IPS-18a (cell line): ENCODE measurements at regions not wholly inside any gene's neighbourhood (a gene's known extent, or its start where the extent isn't known, plus 50 kb on each side); places are given as distances from the start of the nearest gene placed in this dataset.
"Not testable (repeated sequence)": the region's sequence is repeated elsewhere in the genome, so short reads cannot be mapped to it uniquely, and the experiment has no call there.

ENCODE experiments used
- H3K27ac ChIP-seq: one replicate; pipeline ENCODE4 v1.5.1; 2013; ENCODE audit warnings: low read length
- H3K27me3 ChIP-seq: one replicate; pipeline ENCODE4 v1.6.1; 2013; ENCODE audit warnings: mild to moderate bottlenecking, low read length; ENCODE audit not compliant: control insufficient read depth, insufficient read depth
- H3K36me3 ChIP-seq: one replicate; pipeline ENCODE4 v1.6.1; 2013; ENCODE audit warnings: low read depth, low read length; ENCODE audit not compliant: control insufficient read depth
- H3K4me1 ChIP-seq: one replicate; pipeline ENCODE4 v1.6.1; 2013; ENCODE audit warnings: low read depth, low read length; ENCODE audit not compliant: control insufficient read depth
- H3K4me3 ChIP-seq: one replicate; pipeline ENCODE4 v1.5.1; 2013; ENCODE audit warnings: low read length
- H3K9ac ChIP-seq: one replicate; pipeline ENCODE4 v1.6.1; 2013; ENCODE audit warnings: mild to moderate bottlenecking, low read length, moderate library complexity
- H3K9me3 ChIP-seq: one replicate; pipeline ENCODE4 v1.6.1; 2013; ENCODE audit warnings: low read depth, low read length; ENCODE audit not compliant: control insufficient read depth

DNA sequence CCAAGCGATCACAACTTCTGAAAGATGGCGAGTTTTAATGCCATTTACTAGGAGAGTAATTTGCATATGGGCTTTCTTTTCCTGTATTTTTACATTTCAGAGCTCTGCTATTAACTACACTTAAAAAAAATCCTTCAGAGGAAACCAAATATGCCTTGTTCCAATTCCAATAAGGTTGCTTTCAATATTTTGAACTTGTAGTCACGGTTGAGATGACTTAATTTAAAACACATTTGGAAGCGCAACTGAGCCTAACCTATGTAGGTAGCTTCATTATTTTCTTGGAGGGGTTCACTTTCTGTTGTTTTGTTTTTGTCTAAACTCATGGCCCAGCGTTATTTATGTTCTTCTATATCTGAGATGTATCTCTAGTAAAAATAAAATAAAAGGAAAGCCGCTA is 93.4 kb downstream of the BLID start:
- H3K36me3 ChIP-seq: no peaks in the 10 kb centered on the region
- H3K9me3 ChIP-seq: no peaks in the 10 kb centered on the region
- H3K4me3 ChIP-seq: no peak overlapping the region
- H3K9ac ChIP-seq: no peak overlapping the region
- H3K27me3 ChIP-seq: no peaks in the 10 kb centered on the region
- peaks cover 4% of the 10 kb centered on the region for H3K4me1 ChIP-seq
- no peak overlapping the region for H3K27ac ChIP-seq

DNA sequence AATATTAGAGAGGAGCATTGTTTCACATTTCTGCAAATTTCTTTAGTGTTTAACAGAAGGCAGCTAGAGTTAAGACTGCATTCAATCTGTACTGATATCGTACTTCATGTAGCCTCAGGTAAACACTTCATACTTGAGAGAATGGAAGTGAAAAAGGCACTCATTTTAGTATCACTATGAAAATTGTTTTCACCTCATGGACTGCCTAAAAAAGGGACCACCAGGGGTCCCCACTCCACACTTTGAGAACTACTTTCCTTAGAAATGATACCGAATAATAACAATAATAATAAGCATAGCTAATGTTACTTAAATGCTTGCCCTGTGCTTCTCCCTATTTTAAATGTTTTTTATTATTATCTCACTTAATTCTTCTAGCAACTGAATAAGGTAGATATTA is 95.1 kb downstream of the BLID start:
- Histone ChIP-seq H3K4me1 (no peaks in the 10 kb centered on the region), H3K9me3 (no peaks in the 10 kb centered on the region), H3K36me3 (no peaks in the 10 kb centered on the region), H3K27ac (no peak overlapping the region), H3K27me3 (no peaks in the 10 kb centered on the region), H3K9ac (no peak overlapping the region), H3K4me3 (no peak overlapping the region)

DNA sequence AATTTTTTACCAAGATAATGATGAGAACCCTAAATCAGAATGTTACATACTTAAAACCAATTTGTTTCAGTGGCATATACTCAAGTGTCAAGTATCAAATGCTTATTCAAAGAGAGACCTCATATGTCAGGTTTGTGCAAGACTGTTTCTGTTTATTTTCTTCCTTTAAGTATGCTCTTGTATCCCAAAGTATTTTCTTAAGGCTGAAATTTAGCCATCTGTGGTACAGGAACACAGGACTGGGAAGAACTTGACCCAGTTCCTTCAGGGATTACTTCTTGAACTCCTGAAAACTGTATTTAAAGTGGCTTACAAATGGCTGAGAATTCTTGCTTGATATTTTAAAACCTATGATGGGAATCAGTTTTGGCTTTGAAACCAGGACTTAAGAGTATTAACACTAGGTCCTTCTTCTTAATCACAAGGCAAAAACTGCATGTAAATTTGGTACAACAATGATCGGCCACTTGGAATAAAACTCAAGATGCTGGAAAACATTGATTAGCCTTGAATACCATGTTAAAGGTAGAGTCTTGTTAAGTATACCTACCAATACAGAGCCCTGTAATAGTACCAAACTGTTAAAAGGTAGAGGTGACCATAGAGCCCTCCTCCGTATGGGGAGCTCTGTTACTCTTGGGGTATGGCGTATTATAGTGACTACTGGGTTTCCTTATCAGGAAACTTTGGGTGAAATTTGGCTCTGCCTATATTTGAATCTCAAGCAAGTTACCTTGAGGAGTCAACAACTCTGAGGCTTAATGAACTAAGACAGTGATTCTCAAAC is 95.9 kb downstream of the BLID start:
- Histone ChIP-seq H3K9ac (no peak overlapping the region), H3K27ac (no peak overlapping the region), H3K4me1 (no peaks in the 10 kb centered on the region), H3K9me3 (no peaks in the 10 kb centered on the region), H3K36me3 (no peaks in the 10 kb centered on the region), H3K4me3 (no peak overlapping the region), H3K27me3 (no peaks in the 10 kb centered on the region)

- no peak overlapping the region for H3K4me3 ChIP-seq
- H3K27ac ChIP-seq: no peak overlapping the region
- H3K27me3 ChIP-seq: no peaks in the 10 kb centered on the region
- no peaks in the 10 kb centered on the region for H3K4me1 ChIP-seq
- H3K9ac ChIP-seq: no peak overlapping the region
- no peaks in the 10 kb centered on the region for H3K9me3 ChIP-seq
- H3K36me3 ChIP-seq: no peaks in the 10 kb centered on the region
Measured at GRCh38 chr11:122007601-122008071, 108.4 kb downstream of the BLID start.

- H3K27ac ChIP-seq: no peak overlapping the region
- no peaks in the 10 kb centered on the region for H3K4me1 ChIP-seq
- H3K36me3 ChIP-seq: no peaks in the 10 kb centered on the region
- no peak overlapping the region for H3K9ac ChIP-seq
- H3K27me3 ChIP-seq: no peaks in the 10 kb centered on the region
- H3K4me3 ChIP-seq: no peak overlapping the region
- no peaks in the 10 kb centered on the region for H3K9me3 ChIP-seq
Measured at GRCh38 chr11:122004446-122004845, 111.6 kb downstream of the BLID start.

GRCh38 chr11:122002926-122003325 is 113.1 kb downstream of the BLID start:
- Histone ChIP-seq H3K4me3 (no peak overlapping the region), H3K27ac (no peak overlapping the region), H3K4me1 (no peaks in the 10 kb centered on the region), H3K9ac (no peak overlapping the region), H3K9me3 (no peaks in the 10 kb centered on the region), H3K27me3 (no peaks in the 10 kb centered on the region), H3K36me3 (no peaks in the 10 kb centered on the region)

DNA sequence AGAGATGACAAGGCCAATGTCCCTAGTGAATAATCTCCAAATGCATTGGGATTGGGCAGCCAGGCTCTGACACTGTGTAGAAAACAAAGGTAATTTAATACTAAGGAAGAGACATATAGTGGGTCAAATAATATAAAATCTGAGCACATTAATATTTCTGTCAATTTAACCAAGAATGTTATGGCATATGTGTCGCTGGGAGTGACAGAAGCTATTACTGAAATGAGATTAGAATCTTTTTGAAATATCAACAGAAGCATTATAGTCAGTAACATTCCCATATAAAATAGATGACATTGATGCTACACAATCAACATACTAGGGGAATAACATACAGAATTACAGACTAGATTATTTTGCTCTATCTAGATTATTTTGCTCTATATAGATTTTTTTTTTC is 114.0 kb downstream of the BLID start:
- no peak overlapping the region for H3K9ac ChIP-seq
- H3K36me3 ChIP-seq: no peaks in the 10 kb centered on the region
- no peak overlapping the region for H3K4me3 ChIP-seq
- H3K4me1 ChIP-seq: no peaks in the 10 kb centered on the region
- H3K9me3 ChIP-seq: no peaks in the 10 kb centered on the region
- no peaks in the 10 kb centered on the region for H3K27me3 ChIP-seq
- H3K27ac ChIP-seq: no peak overlapping the region

DNA sequence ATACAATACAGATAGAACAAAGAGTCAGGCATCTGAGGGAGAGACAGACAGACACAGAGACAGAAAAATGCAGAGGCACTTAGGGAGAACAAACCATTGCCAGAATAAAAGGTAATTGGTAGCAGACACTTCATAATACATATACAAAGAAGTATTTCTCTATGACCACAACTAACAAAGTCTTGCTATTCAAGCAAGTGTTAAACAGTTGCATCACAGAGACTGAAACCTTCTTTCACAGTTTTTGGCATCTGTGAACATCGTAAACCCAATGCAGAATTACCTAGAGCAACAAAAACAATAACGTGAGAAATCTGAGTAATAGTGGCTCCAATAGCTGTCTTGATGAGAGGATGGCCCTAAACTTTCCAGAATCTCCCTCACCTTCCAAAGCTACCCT is 116.4 kb downstream of the BLID start:
- Histone ChIP-seq H3K27ac (no peak overlapping the region), H3K27me3 (no peaks in the 10 kb centered on the region), H3K4me3 (no peak overlapping the region), H3K36me3 (no peaks in the 10 kb centered on the region), H3K9me3 (no peaks in the 10 kb centered on the region), H3K9ac (no peak overlapping the region), H3K4me1 (no peaks in the 10 kb centered on the region)

DNA sequence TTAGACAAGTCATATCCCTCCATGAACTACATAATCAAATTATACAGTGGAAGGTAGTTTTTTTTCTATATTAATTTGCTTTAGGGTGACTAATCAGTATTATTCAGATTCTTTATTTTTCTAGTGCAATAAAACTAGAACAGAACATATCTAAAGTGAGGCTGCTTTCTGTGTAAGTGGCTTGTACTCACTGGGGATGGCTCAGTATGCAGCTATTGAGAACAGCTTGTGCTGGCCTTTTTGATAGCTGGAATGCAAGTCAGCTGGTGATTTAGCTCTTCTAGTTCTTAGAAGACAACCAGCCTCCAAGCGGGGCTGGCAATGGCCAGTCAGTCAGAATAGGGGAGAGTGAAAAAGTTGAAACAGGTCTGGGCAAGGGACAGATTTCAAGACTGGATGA is 119.4 kb downstream of the BLID start:
- H3K27ac ChIP-seq: no peak overlapping the region
- H3K4me1 ChIP-seq: no peaks in the 10 kb centered on the region
- no peak overlapping the region for H3K9ac ChIP-seq
- H3K27me3 ChIP-seq: no peaks in the 10 kb centered on the region
- no peaks in the 10 kb centered on the region for H3K9me3 ChIP-seq
- H3K36me3 ChIP-seq: no peaks in the 10 kb centered on the region
- no peak overlapping the region for H3K4me3 ChIP-seq

GRCh38 chr11:121983901-121984300 is 132.1 kb downstream of the BLID start:
- Histone ChIP-seq H3K9me3 (no peaks in the 10 kb centered on the region), H3K4me1 (no peaks in the 10 kb centered on the region), H3K27me3 (no peaks in the 10 kb centered on the region), H3K27ac (no peak overlapping the region), H3K36me3 (no peaks in the 10 kb centered on the region), H3K9ac (no peak overlapping the region), H3K4me3 (no peak overlapping the region)

DNA sequence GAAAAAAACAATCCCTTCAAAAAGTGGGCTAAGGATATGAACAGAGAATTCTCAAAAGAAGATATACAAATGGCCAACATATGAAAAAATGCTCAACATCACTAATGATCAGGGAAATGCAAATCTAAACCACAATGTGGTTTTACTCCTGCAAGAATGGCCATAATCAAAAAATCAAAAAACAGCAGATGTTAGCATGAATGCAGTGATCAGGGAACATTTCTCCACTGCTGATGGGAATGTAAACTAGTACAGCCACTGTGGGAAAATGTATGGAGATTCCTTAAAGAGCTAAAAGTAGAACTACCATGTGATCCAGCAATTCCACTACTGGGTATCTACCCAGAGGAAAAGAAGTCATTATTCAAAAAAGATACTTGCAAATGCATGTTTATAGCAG is 138.1 kb downstream of the BLID start:
- not testable (repeated sequence) for H3K27ac ChIP-seq, H3K9ac ChIP-seq, H3K4me3 ChIP-seq

GRCh38 chr11:121968638-121969037 is 147.4 kb downstream of the BLID start:
- H3K27ac ChIP-seq: no peak overlapping the region
- H3K9ac ChIP-seq: no peak overlapping the region
- no peaks in the 10 kb centered on the region for H3K9me3 ChIP-seq
- no peaks in the 10 kb centered on the region for H3K36me3 ChIP-seq
- no peak overlapping the region for H3K4me3 ChIP-seq
- no peaks in the 10 kb centered on the region for H3K27me3 ChIP-seq
- no peaks in the 10 kb centered on the region for H3K4me1 ChIP-seq

More for the DNA sequence above, 138.1 kb downstream of the BLID start:
- H3K27me3 ChIP-seq, H3K36me3 ChIP-seq, H3K4me1 ChIP-seq, H3K9me3 ChIP-seq: not testable (repeated sequence)
